Peyer's patch (tissue), 4 donors: ENCODE measurements at regions not wholly inside any gene's neighbourhood (a gene's known extent, or its start where the extent isn't known, plus 50 kb on each side); places are given as distances from the start of the nearest gene placed in this dataset.
A peak's percentile ranks its signal among the peaks of the same experiment; 100 is the strongest.
"Not testable (repeated sequence)": the region's sequence is repeated elsewhere in the genome, so short reads cannot be mapped to it uniquely, and the experiment has no call there.

Source experiments
- DNase-seq, 3 donors: peaks; one replicate each; pipeline ENCODE4 v3.0.0-alpha.2; 2017 to 2019
- H3K27ac ChIP-seq, 4 donors: fragments of 200-600 bp; sonication (generic); one replicate each; pipeline ENCODE4 v1.5.1; 2016 to 2019
- H3K27me3 ChIP-seq, 2 donors: fragments of 200-600 bp; sonication (generic); one replicate each; pipeline ENCODE4 v1.5.1; 2019
- H3K36me3 ChIP-seq, 3 donors: fragments of 200-600 bp; sonication (generic); one replicate each; pipeline ENCODE4 v1.5.1; 2016 to 2019
- H3K4me1 ChIP-seq, 4 donors: fragments of 200-600 bp; sonication (generic); one replicate each; pipeline ENCODE4 v1.5.1; 2016 to 2019
- H3K4me3 ChIP-seq, 4 donors: fragments of 200-600 bp; sonication (generic); 1 replicate in 3 of 4; 2 replicates in 1 of 4; pipeline ENCODE4 v1.5.1; 2016 to 2019; ENCODE audit warnings: mild to moderate bottlenecking in 1 of 4
- H3K9me3 ChIP-seq, 4 donors: fragments of 200-600 bp; sonication (generic); one replicate each; pipeline ENCODE4 v1.5.1; 2016 to 2019; ENCODE audit warnings: mild to moderate bottlenecking in 1 of 4
- POLR2A ChIP-seq, 2 donors: fragments of 450-650 bp; IDR thresholded peaks; one replicate each; pipeline ENCODE4 v1.5.1; 2017; ENCODE audit warnings: antibody characterized with exemption in 2 of 2, mild to moderate bottlenecking in 2 of 2, moderate library complexity in 2 of 2
- TF ChIP-seq, protein P1 (sequence below), 6 experiments: fragments of 450-650 bp in 4 of 6; fragments of 200-600 bp in 2 of 6; sonication (generic) in 1 of 6; IDR thresholded peaks; one replicate each; pipeline ENCODE4 v1.5.1; 2017 to 2019; ENCODE audit warnings: antibody characterized with exemption in 6 of 6, mild to moderate bottlenecking in 3 of 6, moderate library complexity in 1 of 6

DNA sequence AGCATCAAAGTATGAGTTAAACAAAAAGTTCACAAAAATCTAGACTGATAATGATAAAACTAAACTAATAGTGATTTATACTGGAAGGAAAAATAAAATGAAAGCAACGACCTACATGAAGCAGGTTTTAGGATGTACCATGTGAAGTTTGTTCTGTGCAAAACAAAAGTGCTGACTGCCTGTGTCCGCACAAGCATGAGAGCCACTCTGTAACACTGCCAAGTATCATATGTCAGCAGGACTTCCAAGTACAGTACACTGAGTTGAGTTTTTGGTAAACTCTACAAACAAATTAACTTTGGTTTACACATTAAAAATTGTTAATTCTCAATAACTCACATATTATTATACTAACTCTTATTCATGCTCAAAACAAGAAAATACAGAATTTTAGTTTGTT, 459.0 kb downstream of the PDGFC start:
- no peaks in the 10 kb centered on the region for H3K9me3 ChIP-seq
- no peak overlapping the region for H3K27ac ChIP-seq
- no peak for TF ChIP-seq POLR2A (IDR thresholded peaks at IDR 0.05)
- TF ChIP-seq, protein P1, sequence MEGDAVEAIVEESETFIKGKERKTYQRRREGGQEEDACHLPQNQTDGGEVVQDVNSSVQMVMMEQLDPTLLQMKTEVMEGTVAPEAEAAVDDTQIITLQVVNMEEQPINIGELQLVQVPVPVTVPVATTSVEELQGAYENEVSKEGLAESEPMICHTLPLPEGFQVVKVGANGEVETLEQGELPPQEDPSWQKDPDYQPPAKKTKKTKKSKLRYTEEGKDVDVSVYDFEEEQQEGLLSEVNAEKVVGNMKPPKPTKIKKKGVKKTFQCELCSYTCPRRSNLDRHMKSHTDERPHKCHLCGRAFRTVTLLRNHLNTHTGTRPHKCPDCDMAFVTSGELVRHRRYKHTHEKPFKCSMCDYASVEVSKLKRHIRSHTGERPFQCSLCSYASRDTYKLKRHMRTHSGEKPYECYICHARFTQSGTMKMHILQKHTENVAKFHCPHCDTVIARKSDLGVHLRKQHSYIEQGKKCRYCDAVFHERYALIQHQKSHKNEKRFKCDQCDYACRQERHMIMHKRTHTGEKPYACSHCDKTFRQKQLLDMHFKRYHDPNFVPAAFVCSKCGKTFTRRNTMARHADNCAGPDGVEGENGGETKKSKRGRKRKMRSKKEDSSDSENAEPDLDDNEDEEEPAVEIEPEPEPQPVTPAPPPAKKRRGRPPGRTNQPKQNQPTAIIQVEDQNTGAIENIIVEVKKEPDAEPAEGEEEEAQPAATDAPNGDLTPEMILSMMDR (IDR thresholded peaks at IDR 0.05), result no peak
- no peaks in the 10 kb centered on the region for H3K36me3 ChIP-seq
- H3K27me3 ChIP-seq, result no peaks in the 10 kb centered on the region
- no peak for DNase-seq
- H3K4me1 ChIP-seq, result no peaks in the 10 kb centered on the region
- no peak overlapping the region for H3K4me3 ChIP-seq

DNA sequence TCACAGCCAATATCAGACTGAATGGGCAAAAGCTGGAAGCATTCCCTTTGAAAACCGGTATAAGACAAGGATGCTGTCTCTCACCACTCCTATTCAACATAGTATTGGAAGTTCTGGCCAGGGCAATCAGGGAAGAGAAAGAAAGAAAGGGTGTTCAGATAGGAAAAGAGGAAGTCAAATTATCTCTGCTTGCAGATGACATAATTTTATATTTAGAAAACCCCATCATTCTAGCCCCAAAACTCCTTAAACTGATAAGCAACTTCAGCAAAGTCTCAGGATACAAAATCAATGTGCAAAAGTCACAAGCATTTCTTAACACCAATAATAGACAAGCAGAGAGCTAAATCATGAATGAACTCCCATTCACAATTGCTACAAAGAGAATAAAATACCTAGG, 461.7 kb downstream of the PDGFC start:
- DNase-seq, H3K36me3 ChIP-seq, H3K4me1 ChIP-seq, H3K27ac ChIP-seq, H3K9me3 ChIP-seq, H3K27me3 ChIP-seq, H3K4me3 ChIP-seq: not testable (repeated sequence)

DNA sequence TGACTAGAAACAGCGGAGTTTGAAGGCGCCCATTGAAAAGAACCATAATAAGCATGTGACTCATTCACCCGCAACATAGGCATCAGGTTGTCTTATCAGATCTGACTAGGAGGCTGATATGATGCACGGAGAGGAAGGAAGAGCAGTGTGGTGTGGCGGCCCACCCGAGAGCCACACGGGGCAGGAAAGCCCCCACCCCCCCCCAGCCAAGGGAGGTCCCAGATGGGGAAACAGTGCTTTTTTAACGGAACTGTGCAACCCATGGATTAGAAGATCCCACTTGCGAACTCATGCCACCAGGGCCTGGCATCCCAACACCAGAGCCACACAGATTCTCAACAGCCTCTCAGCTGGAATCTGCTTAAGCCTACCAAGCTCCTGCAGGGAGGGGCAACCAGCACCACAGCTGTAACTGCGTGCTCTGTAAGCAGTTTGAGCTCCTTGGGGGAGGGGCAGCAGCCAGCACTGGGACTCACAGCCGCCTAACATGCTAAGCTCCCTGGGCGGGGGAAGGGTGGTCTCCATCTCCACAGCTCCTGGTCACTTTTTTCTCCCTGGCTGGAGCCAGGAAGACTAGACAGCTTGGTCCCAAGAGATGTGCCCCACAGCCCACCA, 466.2 kb downstream of the PDGFC start:
- TF ChIP-seq POLR2A (IDR thresholded peaks at IDR 0.05), result no peak
- TF ChIP-seq, protein P1 (IDR thresholded peaks at IDR 0.05), result no peak
- H3K4me3 ChIP-seq, result no peak overlapping the region
- no peaks in the 10 kb centered on the region for H3K36me3 ChIP-seq
- peak in 1 of 3 donors; percentile 29 for DNase-seq
- no peaks in the 10 kb centered on the region for H3K27me3 ChIP-seq
- H3K27ac ChIP-seq, result no peak overlapping the region
- no peaks in the 10 kb centered on the region for H3K4me1 ChIP-seq
- H3K9me3 ChIP-seq, result no peaks in the 10 kb centered on the region

DNA sequence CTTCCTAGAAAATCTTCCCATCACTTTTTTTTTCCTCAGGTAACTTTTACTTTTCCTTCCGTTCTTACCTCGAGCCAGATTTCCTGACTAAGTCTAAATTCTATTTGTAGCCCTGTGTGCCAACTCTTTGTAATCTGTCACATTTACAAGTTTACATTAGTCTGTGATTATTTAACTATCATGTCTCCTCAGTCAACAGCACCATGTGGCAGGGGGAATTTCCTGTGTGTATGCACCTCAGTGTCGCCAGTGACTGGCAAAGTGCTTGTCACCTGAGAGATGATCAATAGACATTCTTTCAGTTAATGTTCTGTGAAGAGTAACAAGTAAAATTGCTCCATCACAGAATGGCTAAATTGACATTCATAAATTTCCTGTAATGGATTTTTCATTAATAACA, 468.5 kb downstream of the PDGFC start:
- Histone ChIP-seq H3K4me3 (no peak overlapping the region), H3K36me3 (no peaks in the 10 kb centered on the region), H3K27me3 (no peaks in the 10 kb centered on the region), H3K9me3 (no peaks in the 10 kb centered on the region), H3K4me1 (no peaks in the 10 kb centered on the region), H3K27ac (no peak overlapping the region)
- TF ChIP-seq POLR2A (IDR thresholded peaks at IDR 0.05), result no peak
- TF ChIP-seq, protein P1 (IDR thresholded peaks at IDR 0.05), result no peak
- DNase-seq, result no peak

DNA sequence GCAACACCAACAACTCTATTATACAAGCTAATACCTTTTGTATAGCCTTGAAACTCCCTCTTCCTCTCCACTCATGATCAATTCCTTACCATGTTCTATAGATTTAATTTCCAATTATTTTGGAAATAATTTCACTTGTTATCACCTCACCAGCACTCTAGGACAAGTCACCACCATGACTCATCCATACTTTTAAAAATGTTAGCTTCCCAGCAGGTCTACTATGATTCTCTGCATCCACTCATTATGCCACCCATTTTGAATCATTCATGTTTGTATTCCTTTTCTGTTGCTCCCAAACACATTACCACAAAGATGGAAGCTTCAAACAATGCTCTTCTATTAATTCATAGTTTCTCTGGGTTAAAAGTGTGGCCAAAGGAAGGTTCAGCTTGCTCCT, 469.6 kb downstream of the PDGFC start:
- Histone ChIP-seq H3K36me3 (no peaks in the 10 kb centered on the region), H3K4me1 (no peaks in the 10 kb centered on the region), H3K27me3 (no peaks in the 10 kb centered on the region), H3K4me3 (no peak overlapping the region), H3K27ac (no peak overlapping the region), H3K9me3 (no peaks in the 10 kb centered on the region)
- TF ChIP-seq, protein P1 (IDR thresholded peaks at IDR 0.05), result no peak
- TF ChIP-seq POLR2A (IDR thresholded peaks at IDR 0.05), result no peak
- no peak for DNase-seq

DNA sequence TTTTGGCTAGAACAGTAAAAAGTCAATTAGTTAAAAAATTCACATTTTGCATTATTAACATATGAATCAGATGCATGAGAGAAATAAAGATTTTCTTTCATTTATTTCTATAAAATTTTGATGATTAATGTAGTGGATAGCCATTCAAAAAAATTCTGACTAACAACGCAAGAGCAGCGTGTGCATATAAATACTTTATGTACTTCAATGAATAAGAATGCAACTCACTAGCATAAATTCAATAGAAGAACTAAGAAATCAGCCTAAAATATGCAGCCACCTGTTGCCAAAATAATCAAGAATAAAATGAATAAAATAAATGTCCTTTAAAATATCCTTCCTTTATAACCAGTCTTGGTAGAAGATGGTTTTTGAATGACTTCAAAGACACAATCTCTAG, 471.9 kb downstream of the PDGFC start:
- no peak for DNase-seq
- H3K9me3 ChIP-seq, result no peaks in the 10 kb centered on the region
- H3K4me1 ChIP-seq, result no peaks in the 10 kb centered on the region
- TF ChIP-seq, protein P1 (IDR thresholded peaks at IDR 0.05), result no peak
- TF ChIP-seq POLR2A (IDR thresholded peaks at IDR 0.05), result no peak
- no peaks in the 10 kb centered on the region for H3K27me3 ChIP-seq
- H3K36me3 ChIP-seq, result no peaks in the 10 kb centered on the region
- no peak overlapping the region for H3K4me3 ChIP-seq
- no peak overlapping the region for H3K27ac ChIP-seq
